ENCODE measurements at regions not wholly inside any gene's neighbourhood (a gene's known extent, or its start where the extent isn't known, plus 50 kb on each side); places are given as distances from the start of the nearest gene placed in this dataset.
"Not testable (repeated sequence)": the region's sequence is repeated elsewhere in the genome, so short reads cannot be mapped to it uniquely, and the experiment has no call there.

DNA sequence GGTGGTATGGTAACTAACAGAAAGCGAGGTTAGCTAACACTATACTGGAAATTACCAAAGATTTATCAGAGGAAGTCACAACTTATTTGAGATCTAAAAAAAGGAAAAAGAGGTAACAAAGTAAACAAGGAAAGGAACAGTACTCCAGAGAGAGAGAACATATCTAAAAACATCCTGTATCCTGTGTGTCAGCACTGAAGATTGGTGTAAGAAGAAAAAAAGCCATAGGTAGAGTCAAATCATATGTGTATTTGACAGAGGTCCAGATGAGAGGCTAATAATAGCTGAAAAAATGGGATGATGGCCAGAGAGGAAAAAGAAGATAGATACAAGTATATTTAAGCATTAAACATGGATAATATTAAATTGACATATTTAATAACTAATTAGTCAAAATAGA, 802.0 kb upstream of the FAM174A start:
- in situ Hi-C loops (cut with HindIII; ENCODE audit: low pct_unique_long_range_greater_than_20kb, low sequenced_read_pairs); DNase-seq (ENCODE audit: low read depth, low spot score): not testable (repeated sequence)

GRCh38 chr5:99730653-99731052, 801.8 kb upstream of the CHD1 start:
- in situ Hi-C loops (cut with HindIII; ENCODE audit: low pct_unique_long_range_greater_than_20kb, low sequenced_read_pairs); DNase-seq (ENCODE audit: low read depth, low spot score): not testable (repeated sequence)

- in situ Hi-C loops (cut with HindIII; ENCODE audit: low pct_unique_long_range_greater_than_20kb, low sequenced_read_pairs) = no loop called here
- DNase-seq (ENCODE audit: low read depth, low spot score) = no peak
Measured at GRCh38 chr5:99724732-99725290, 796.0 kb upstream of the CHD1 start.

DNA sequence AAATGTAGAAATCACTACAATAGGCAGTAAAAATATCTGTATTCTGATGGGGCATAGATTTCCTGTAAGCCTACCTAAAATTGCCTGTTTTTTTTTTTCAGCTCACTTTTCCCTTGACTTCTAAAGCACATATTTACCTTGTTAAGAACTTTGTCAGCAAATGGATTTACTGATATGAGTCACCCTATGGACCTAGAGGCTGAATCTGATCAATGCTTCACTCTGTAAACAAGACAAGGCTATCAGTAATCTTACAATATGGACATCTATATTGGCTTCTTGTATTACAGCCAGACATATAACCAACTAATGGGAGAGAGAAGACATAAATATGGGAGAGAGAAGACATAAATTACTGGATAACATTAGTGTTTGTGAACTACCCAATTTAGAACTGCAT, 792.7 kb upstream of the CHD1 start:
- in situ Hi-C loops (cut with HindIII; ENCODE audit: low pct_unique_long_range_greater_than_20kb, low sequenced_read_pairs) = no loop called here
- DNase-seq (ENCODE audit: low read depth, low spot score) = no peak

DNA sequence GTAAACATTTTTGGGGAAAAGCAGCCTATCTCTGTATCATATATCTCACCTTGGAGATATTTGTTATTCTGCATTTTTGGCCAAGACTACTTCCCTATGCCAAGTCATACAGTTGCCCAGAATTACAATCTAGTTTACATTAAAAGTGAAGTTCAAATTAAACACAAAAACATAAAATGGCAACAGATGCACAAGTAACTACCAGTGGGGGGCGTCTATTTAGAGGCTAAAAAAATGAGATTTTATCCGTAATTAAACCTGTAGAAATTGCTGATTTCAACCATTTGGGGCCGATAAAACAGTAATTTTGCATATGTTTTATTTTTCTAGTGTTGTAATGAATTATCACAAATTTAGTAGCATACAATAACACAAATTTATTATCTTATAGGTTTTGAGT, 787.1 kb upstream of the CHD1 start:
- in situ Hi-C loops (cut with HindIII; ENCODE audit: low pct_unique_long_range_greater_than_20kb, low sequenced_read_pairs) = no loop called here
- no peak for DNase-seq (ENCODE audit: low read depth, low spot score)

- DNase-seq (ENCODE audit: low read depth, low spot score) = no peak
- in situ Hi-C loops (cut with HindIII; ENCODE audit: low pct_unique_long_range_greater_than_20kb, low sequenced_read_pairs) = no loop called here
Measured at GRCh38 chr5:99706160-99706559, 777.4 kb upstream of the CHD1 start.

GRCh38 chr5:99702565-99702964, 773.8 kb upstream of the CHD1 start:
- in situ Hi-C loops (cut with HindIII; ENCODE audit: low pct_unique_long_range_greater_than_20kb, low sequenced_read_pairs) = no loop called here
- DNase-seq (ENCODE audit: low read depth, low spot score) = no peak

- no peak for DNase-seq (ENCODE audit: low read depth, low spot score)
- in situ Hi-C loops (cut with HindIII; ENCODE audit: low pct_unique_long_range_greater_than_20kb, low sequenced_read_pairs) = no loop called here
Measured at GRCh38 chr5:99694884-99695283, 766.1 kb upstream of the CHD1 start.

- DNase-seq (ENCODE audit: low read depth, low spot score) = no peak
- in situ Hi-C loops (cut with HindIII; ENCODE audit: low pct_unique_long_range_greater_than_20kb, low sequenced_read_pairs) = no loop called here
Measured at GRCh38 chr5:99686538-99686937, 757.7 kb upstream of the CHD1 start.

DNA sequence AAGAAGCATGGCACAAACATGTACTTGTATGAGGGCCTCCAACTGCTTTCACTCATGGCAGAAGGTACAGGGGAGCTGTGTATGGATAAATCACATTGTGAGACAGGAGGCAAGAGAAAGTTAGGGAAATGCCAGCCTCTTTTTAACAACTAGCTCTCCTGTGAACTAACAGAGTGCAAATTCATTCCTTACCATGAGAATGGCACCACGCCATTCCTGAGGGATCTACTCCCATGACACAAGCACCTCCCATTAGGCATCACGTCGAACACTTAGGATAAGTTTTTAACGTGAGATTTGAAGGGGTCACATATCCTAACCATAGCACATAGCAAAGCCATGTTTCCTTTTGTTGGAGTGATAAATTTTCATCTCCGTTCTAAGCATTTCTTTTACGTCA, 747.2 kb upstream of the CHD1 start:
- in situ Hi-C loops (cut with HindIII; ENCODE audit: low pct_unique_long_range_greater_than_20kb, low sequenced_read_pairs) = no loop called here
- no peak for DNase-seq (ENCODE audit: low read depth, low spot score)

- DNase-seq (ENCODE audit: low read depth, low spot score) = no peak
- in situ Hi-C loops (cut with HindIII; ENCODE audit: low pct_unique_long_range_greater_than_20kb, low sequenced_read_pairs) = no loop called here
Measured at GRCh38 chr5:99674101-99674500, 745.3 kb upstream of the CHD1 start.

GRCh38 chr5:99664972-99665371, 736.2 kb upstream of the CHD1 start:
- in situ Hi-C loops (cut with HindIII; ENCODE audit: low pct_unique_long_range_greater_than_20kb, low sequenced_read_pairs) = no loop called here
- DNase-seq (ENCODE audit: low read depth, low spot score) = no peak

DNA sequence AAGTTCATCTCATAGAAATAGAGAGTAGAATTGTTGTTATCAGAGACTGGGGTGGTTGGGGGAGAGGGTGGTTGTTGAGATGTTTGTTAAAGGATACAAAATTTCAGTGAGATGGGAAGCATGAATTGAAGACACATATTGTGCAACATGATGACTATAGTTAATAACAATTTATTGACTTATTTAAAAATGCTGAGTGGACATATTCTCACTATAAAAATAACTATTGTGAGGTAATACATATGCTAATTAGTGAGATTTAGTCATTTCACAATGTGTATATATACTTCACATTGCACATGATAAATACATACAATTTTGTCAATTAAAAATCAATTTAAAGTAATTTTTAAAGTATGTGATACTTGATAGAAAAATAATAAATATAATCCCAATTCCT, 722.5 kb upstream of the CHD1 start:
- in situ Hi-C loops (cut with HindIII; ENCODE audit: low pct_unique_long_range_greater_than_20kb, low sequenced_read_pairs) = no loop called here

DNA sequence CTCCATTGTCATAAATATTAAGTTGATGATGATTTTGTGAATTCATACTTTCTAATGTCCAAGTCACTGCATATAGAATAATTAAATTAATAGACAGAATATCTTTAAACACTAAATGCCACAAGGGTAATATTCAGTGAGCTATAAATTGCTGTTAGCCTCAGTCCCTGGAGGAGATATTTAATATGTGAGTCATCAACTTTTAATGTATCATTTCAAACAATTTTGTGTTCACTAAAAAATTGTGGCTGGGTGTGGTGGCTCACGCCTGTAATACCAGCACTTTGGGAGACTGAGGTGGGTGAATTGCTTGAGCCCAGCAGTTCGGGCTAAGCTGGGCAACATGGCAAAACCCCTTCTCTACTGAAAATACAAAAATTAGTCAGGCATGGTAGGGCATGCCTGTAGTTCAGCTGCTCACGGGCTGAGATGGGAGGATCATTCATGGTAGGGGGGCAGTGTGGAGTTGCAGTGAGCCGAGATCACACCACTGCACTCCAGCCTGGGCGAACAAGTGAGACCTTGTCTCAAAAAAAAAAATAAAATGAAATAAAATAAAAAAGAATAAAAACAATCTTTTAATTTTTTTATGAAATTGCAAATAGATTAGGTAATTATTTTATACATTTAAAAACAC, 717.3 kb upstream of the CHD1 start:
- in situ Hi-C loops (cut with HindIII; ENCODE audit: low pct_unique_long_range_greater_than_20kb, low sequenced_read_pairs) = no loop called here

More for the DNA sequence above, 722.5 kb upstream of the CHD1 start:
- DNase-seq (ENCODE audit: low read depth, low spot score) = no peak

DNA sequence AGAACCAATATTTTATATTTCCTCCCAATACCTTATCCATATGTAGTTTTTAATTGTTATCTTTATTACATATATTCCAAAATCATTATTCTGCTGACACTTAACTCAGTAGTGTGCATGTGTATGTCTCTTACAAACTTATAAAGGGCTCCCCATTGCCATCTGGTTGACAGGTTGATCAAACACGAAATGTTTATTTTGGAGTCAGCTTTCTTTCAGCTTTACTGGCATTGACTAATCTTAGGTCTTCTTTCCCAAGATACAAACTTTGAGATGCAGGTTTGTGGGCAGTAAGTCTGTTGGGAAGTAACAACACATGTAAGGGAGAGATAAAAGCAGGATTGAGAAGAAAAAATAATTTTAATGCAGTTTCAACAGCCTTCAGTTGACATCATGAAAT, 716.0 kb upstream of the CHD1 start:
- in situ Hi-C loops (cut with HindIII; ENCODE audit: low pct_unique_long_range_greater_than_20kb, low sequenced_read_pairs) = no loop called here

More for the DNA sequence above, 717.3 kb upstream of the CHD1 start:
- no peak for DNase-seq (ENCODE audit: low read depth, low spot score)

DNA sequence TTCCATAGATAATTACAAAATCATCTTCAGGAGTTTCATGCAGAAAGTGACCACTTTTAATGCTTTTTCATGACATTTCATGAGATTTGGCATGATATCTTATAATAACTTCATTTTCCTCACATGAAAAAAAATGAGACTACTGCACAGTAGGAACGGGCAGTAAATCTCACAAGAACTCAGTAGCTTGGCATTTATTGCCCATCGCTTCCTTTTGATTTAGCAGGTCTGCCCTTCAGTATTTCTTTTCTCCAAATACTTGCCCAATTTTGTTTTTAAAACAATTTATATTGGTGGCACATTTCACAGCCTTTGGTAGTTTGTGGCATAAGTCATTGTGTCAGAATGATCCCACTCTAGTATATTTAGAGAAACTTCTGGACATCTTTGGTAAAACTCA, 711.8 kb upstream of the CHD1 start:
- no peak for DNase-seq (ENCODE audit: low read depth, low spot score)
- in situ Hi-C loops (cut with HindIII; ENCODE audit: low pct_unique_long_range_greater_than_20kb, low sequenced_read_pairs) = no loop called here

More for the DNA sequence above, 716.0 kb upstream of the CHD1 start:
- no peak for DNase-seq (ENCODE audit: low read depth, low spot score)

GRCh38 chr5:99639905-99640304, 711.1 kb upstream of the CHD1 start:
- no peak for DNase-seq (ENCODE audit: low read depth, low spot score)
- in situ Hi-C loops (cut with HindIII; ENCODE audit: low pct_unique_long_range_greater_than_20kb, low sequenced_read_pairs) = no loop called here

- DNase-seq (ENCODE audit: low read depth, low spot score) = no peak
- in situ Hi-C loops (cut with HindIII; ENCODE audit: low pct_unique_long_range_greater_than_20kb, low sequenced_read_pairs) = no loop called here
Measured at GRCh38 chr5:99636663-99637062, 707.9 kb upstream of the CHD1 start.

DNA sequence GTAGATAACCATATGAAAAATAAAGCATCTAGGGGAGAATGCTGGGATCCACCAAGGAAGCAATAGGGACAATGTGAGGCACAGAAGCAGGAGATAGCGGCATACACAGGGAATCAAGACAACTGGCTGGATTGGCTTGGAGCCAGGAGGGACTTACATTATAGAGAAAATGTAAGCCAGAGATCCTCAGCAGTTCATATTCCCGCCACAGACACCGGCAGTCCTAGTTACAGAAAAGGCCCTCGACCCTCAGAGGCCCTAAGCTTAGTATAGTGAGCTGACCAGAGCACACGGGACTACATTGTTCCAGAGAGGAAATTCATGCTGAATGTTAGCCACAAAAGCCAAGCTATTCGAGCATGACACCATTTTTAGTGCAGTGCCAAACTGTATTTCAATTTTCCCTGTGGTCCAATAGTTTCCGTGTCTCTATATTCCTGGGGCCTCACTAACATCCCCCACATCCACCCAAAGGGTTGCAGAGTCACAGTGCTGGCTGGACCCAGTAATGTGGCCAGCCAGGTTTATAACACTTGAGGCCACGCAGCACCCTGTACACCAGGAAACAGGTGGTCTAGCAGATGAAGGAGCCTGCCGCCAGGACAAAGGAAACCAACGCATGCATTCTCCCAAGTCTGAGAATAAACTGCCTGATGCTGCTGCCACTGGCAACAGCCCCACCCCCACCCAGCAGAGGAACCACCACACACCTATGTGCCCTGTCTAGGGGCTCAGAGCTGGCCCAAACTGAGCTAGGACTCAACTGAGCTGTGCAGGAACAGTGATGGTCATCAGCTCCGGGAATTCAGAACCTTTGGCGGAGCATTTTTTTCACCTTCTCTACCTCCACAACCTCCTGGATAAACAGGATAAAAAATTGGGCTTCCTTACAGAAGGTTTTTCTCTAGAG, 693.2 kb upstream of the CHD1 start:
- in situ Hi-C loops (cut with HindIII; ENCODE audit: low pct_unique_long_range_greater_than_20kb, low sequenced_read_pairs) = no loop called here
- DNase-seq (ENCODE audit: low read depth, low spot score) = no peak

All from SK-MEL-5 (cell line).